B cell (primary cell): ENCODE measurements at regions not wholly inside any gene's neighbourhood (a gene's known extent, or its start where the extent isn't known, plus 50 kb on each side); places are given as distances from the start of the nearest gene placed in this dataset.

Source experiments
- EZH2 ChIP-seq: IDR thresholded peaks from 2 replicates; pipeline ENCODE4 v1.6.1; 2012; ENCODE audit warnings: borderline replicate concordance, low read depth, mild to moderate bottlenecking, moderate library complexity, low read length; ENCODE audit not compliant: insufficient read depth, poor library complexity, severe bottlenecking
- TF ChIP-seq, protein P1 (sequence below): fragments of 200-600 bp; IDR thresholded peaks from one replicate; pipeline ENCODE4 v1.8.0; 2022; ENCODE audit warnings: antibody characterized with exemption, mild to moderate bottlenecking

DNA sequence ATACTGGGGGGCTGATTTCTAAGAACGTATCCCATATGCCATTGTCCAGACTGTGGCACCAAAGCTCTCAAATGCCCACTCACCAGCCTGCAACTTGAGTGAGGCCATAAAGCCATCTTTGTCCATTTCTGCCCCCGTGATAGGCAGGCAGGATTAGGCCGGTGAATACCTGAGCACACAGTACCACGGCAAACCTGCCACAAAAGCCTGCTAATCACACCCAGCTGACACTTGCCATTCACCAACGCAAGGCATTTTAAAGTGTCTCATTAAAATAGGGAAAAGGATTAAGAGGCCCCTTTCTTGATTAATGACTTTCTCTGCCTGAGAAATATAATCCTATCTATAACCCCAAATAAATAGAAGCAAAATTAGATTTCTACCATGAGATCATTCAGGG is 111.4 kb upstream of the NANOS1 start:
- TF ChIP-seq EZH2, result no peak
- TF ChIP-seq, protein P1, sequence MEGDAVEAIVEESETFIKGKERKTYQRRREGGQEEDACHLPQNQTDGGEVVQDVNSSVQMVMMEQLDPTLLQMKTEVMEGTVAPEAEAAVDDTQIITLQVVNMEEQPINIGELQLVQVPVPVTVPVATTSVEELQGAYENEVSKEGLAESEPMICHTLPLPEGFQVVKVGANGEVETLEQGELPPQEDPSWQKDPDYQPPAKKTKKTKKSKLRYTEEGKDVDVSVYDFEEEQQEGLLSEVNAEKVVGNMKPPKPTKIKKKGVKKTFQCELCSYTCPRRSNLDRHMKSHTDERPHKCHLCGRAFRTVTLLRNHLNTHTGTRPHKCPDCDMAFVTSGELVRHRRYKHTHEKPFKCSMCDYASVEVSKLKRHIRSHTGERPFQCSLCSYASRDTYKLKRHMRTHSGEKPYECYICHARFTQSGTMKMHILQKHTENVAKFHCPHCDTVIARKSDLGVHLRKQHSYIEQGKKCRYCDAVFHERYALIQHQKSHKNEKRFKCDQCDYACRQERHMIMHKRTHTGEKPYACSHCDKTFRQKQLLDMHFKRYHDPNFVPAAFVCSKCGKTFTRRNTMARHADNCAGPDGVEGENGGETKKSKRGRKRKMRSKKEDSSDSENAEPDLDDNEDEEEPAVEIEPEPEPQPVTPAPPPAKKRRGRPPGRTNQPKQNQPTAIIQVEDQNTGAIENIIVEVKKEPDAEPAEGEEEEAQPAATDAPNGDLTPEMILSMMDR, result no peak
